Right lobe of liver (tissue), 4 donors: ENCODE measurements at regions not wholly inside any gene's neighbourhood (a gene's known extent, or its start where the extent isn't known, plus 50 kb on each side); places are given as distances from the start of the nearest gene placed in this dataset.

ENCODE experiments used
- POLR2A ChIP-seq: fragments of 450-650 bp; IDR thresholded peaks from one replicate; pipeline ENCODE4 v1.6.1; 2017; ENCODE audit warnings: antibody characterized with exemption, mild to moderate bottlenecking
- TF ChIP-seq, protein P1 (sequence below), 4 donors: fragments of 200-600 bp in 3 of 4; fragments of 450-650 bp in 1 of 4; IDR thresholded peaks; one replicate each; pipeline versions ENCODE4 v1.5.1 to v1.8.0; 2016 to 2022; ENCODE audit warnings: antibody characterized with exemption in 4 of 4, mild to moderate bottlenecking in 2 of 4
- donor health status: DM: no; HTN: no; CAD: no.
- donor health status: DM: no; HTN: no; CAD: no.
- donor health status: DM: no; HTN: yes; CAD: no.

GRCh38 chr19:34835631-34836351 lies 62.8 kb upstream of the ZNF599 start:
- TF ChIP-seq, protein P1, sequence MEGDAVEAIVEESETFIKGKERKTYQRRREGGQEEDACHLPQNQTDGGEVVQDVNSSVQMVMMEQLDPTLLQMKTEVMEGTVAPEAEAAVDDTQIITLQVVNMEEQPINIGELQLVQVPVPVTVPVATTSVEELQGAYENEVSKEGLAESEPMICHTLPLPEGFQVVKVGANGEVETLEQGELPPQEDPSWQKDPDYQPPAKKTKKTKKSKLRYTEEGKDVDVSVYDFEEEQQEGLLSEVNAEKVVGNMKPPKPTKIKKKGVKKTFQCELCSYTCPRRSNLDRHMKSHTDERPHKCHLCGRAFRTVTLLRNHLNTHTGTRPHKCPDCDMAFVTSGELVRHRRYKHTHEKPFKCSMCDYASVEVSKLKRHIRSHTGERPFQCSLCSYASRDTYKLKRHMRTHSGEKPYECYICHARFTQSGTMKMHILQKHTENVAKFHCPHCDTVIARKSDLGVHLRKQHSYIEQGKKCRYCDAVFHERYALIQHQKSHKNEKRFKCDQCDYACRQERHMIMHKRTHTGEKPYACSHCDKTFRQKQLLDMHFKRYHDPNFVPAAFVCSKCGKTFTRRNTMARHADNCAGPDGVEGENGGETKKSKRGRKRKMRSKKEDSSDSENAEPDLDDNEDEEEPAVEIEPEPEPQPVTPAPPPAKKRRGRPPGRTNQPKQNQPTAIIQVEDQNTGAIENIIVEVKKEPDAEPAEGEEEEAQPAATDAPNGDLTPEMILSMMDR (IDR thresholded peaks at IDR 0.05) = no peak
- no peak for TF ChIP-seq POLR2A
